Right forelimb (tissue), 1 donor: ENCODE measurements at regions not wholly inside any gene's neighbourhood (a gene's known extent, or its start where the extent isn't known, plus 50 kb on each side); places are given as distances from the start of the nearest gene placed in this dataset.

Experiments
- DNase-seq: peaks from one replicate; pipeline ENCODE4 v3.0.0-alpha.2; 2018

DNA sequence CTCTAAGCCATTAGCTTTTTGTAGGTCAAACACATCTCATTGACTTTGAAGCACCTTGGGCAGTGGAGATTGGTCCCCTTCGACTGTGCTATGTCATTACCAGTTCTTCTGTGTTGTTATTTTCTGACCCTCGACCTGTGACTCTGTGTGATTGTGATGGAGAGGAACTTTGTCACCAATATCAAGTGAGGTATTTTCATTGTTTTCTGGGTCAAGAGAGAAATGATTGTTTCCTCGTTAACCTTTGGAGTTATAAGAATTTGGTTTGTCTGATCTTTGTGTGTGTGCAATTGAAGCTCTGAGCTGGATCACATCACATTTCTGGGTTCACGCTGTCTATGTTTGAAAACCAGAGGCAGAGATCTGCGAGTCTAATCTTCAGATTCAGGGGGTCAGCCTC, 432.2 kb upstream of the KLF6 start:
- DNase-seq, result no peak

DNA sequence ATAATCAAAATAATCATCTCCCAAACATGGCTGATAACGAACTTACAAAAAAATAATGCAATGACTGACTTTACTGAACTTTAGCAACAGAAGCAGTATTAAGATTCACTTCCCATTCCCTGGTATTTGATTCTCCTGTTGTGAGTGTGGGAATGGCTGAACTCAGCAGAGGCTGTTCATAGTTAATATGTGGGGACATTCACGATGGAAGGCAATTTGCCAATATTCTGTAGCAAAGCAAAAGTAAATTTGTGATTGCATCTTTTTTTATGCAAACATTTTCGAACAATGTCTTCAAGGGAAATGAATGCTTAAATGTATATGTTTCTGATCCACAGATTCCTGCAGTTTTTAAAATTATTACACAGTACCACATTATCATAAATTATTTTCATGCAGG, 431.7 kb upstream of the KLF6 start:
- DNase-seq, result no peak

DNA sequence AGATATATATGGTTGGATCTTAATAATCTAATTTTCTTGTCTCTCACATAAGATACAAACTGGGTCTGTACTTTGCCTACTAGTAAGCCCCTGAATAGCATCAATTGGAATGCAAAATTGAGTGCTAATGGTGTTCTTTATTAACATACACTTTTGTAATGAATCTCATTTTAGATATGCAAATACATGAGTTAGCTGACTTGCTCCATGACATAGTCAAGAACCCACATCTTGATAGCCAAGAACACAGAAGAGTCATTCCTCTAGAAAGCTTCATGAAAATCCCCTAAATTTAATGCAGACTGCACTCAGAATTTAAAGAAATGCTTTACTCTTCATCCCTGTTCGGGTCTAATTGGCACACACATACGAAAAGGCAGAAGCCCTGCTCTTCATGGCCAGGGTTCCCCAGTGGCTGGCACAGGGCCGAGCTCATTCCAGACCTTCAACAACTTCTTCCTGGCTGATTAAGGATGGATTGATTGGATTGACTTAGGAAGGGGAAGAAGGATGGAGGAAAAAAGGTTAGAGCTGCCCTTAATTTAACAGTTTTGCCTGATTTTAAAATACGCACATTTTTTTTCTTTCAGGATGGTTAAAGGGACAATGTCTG, 431.1 kb upstream of the KLF6 start:
- no peak for DNase-seq

DNA sequence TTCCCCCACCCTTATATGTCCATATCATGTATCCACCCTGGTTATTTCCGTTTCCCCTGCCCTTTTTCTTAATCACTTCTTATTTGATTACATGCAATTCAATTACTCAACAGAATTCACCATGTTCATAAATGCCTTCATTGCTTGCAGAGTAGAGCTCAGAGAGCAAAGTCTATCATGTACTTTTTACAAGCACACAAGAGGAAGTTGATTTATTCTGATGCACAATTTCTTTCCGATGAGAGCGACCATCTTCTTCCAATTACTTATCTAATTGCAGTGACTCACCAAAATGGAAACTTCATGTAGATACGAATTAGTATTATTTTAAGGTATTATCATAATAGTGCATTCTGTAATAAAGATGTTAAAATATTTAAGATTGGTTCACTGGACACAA, 430.5 kb upstream of the KLF6 start:
- DNase-seq, result no peak

DNA sequence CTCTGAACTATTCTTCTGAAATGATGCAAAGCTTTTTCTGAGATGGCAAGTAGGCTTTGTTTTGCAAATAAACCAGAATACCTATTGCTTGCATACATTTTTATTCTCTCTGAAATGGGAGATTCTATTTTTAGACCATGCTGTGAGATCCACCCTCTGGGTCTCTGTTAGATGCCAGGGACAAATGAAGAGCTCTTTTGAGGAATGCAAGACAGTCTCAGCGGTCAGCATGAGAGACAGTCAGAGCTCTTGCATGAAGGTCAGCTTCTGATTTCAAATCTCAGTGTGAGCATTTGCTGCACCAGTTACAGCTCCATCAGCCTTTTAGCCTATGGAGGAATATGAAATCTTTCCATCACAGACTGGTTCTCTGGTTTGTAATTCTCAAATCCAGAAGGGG, 429.9 kb upstream of the KLF6 start:
- no peak for DNase-seq

DNA sequence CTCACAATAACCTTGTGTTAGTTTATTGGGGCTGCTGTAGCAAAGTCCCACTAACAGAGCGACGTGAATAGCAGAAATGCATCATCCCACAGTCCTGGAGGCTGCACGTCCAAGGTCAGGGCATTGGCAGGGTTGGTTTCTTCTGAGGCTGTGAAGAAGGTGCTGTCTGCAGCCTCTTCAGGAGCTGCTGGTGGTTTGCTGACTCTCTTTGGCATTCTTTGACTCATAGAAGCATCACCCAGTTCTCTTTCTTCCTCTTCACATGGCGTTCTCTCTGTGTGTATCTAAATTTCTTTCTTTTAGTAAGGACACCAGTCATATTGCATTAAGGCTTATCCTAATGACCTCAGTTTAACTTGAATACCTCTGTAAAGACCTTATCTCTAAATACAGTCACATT, 428.4 kb upstream of the KLF6 start:
- no peak for DNase-seq

DNA sequence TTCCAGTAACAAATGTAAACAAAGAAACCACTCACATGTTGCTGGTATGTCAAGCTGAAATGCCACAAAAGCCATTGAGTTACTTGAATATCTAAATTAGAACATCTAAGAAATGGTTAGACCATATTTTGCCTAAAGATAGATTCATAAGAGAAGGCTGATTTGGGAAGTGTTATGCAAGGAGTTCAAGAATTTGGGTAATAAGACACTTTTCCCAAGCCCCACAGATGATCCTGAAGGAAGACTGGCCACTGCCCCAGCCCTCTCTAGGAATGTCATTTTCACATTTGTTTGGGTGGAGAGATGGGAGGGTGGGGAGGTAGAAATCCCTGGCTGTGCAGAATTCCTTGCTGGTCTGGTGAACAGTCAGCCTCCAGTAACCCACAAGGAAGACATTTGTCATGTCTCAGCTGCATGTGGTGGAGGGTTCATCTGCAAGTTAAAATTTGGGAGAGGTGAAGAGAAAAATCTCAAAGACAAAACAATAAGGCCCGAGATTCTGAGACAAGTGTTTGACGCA, 427.2 kb upstream of the KLF6 start:
- DNase-seq, result no peak

DNA sequence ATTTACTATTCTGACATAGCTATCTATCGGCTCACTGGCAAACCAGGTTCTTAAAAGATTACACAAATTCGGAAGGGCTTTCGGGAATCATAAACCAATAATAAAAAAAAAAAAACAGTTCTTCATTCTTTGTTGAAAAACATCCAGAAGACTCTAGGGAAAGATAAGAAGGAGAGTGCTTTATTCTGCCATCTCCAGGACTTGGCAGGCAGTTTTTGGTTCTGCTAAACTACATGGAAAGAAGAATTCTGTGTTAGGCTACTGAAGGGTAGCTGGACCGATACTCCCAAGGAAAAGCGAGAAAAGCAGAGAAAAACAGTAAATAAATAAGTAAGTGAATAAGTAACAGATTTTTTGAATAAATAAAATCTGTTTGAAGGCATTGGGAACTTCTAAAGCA, 423.5 kb upstream of the KLF6 start:
- DNase-seq, result no peak

DNA sequence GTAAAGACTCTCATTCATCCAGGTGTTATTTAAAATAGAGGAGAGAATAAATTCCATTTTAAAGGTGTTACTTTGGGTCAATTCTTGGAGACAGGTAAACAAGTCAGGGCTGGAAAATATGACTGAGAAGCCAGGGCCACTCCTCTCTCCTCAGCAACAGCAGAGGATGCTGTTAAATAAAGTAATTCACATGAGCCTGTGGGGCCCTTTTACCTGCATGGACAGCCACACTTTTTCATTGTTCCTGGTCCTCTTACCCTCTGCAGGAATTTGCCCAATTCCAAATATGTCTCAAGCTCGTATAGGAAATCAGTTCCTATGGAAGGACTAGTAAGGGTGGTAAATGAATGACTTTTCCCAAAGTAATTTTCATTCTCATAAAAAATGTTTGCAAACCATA, 420.1 kb upstream of the KLF6 start:
- DNase-seq, result no peak

DNA sequence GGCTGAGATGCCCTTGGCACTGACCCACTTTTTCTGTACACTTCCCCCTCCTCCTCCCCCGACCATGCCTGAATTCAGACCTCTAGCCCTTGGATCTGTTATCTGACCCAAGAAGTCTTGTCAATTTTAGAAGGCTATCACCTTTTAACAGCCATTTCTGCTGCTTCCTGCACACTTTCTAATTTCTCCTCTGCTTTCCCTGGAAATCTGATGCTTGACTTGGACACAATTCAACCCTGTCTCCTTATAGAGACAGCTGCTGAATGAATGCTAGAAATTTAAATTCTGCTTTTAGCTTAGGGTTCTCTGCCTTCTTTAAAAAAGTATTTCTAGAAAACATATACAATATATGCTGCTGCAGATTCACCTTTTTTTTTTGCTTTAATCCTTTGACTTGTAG, 417.9 kb upstream of the KLF6 start:
- no peak for DNase-seq

DNA sequence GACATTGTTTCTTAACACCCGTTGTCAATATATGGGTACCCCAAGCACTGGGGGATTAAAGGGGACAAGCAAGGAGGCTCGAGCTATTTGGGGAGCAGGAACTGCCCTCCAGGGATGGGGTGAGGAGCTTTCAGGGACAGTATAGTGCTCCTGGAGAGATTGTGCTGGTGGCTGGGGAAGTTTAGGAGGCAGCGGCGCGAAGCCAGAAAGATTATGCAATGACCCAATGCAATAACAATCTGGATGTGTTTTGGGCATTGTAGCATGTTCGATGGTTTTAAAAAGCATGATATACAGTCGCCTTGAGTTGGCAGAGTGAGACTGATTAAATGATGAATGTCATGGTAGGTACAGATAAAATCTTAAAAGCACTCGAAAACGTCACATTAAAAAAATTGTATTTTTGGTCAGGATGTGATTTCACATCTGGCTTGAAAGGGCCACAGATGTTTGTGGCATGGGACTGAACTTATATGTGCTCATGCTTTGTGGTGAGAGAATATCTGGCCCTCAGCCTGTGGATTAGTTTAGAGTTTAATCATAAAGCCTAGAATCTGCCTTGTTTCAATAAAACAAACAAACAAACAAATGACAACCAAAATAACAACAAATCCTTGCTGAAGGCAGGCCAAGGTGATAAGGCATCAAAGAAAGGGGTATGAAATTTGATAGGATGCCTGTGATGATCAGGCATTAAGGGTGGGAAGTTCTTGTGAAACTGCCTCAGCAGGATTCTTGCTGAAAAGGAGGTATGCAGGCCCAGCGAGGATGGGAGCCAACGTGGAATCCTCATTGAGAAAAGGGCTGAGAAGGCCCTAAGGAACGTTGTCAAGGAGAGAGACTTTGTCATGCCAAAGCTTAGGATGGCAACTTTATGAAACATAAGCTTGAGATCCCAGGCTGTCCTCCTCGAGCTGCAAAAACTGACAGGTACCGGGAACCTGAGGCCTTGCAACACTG, 417.1 kb upstream of the KLF6 start:
- no peak for DNase-seq

DNA sequence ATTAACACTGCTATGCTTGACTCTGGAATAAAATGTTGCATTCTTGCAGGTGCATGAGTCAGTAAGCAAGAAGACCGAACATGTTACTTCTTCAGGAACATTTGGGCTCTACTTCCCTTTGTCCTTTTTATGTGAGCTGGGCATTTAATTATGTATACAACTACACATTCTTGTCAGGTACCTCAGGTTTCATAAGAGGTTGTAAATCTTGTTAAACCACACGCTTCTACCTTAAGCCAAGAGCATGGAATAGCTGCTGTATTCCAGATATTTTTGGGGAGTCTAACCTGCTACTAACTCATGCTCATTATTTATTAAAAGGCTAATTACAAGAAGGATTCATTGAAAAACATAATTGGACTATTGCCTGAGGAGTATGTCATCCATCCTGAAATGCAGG, 414.2 kb upstream of the KLF6 start:
- no peak for DNase-seq

DNA sequence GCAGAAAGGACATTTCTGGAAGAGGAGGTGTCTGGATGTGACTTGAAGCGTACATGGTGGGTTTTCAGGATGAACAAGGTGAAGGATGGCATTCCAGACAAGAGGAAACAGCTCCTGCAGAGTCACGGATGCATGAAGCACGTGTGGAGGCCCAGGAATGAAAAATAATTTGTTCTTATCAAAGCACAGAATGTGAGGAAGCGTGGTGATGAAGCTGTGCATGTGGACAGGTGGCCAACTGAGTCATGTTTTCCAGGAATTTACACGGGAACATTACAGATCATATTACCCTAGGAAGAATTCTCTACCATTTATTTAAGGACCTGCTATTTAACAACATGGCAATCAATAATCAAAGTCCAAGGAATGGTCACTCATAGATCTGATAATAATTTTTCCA, 413.2 kb upstream of the KLF6 start:
- no peak for DNase-seq

DNA sequence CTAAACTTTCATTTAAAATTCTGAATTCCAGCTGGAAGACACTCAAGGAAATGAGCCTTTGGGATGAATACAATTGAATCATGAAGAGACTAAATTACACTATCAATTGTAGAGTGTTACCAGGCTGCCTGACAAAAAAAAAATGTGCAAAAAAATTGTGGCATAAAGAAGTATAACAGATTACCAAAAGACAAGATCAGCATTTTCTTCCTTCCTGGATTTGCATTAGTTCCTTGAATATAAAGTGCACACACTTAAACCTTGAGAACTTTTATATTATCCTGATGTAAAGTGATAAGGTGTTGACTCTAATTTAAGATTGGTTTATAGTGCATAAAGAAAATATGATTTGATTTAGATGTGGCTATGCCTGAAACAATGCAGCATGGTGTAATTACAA, 412.7 kb upstream of the KLF6 start:
- DNase-seq, result no peak

DNA sequence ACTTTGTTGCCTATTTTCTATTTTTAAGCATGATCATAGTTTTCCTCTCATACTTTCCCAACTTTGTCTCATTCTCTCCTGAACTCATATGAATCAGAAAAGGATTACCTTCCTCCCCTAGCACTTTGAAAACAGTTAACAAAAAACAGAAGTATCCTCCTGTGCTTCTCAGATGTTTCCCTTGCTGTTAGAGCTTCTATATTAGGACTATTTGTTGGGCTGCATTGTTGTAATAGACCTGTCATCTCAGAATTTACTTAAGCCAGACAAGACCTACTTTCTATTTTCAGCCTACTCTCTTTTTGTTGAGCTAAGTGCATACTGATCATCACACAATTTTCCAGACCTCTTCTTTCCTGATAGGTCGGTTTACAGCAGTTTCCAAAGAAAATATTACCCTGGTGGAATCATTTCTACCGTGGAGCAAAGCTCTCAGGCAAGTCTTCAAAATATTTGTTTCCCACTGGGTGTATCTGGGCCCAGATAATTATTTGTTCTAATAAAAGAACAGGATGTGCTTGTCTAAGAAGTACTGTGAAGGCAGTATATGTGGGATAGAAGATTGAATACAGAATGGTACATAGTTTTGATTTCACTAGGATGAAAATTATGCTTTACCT, 411.9 kb upstream of the KLF6 start:
- DNase-seq, result no peak

DNA sequence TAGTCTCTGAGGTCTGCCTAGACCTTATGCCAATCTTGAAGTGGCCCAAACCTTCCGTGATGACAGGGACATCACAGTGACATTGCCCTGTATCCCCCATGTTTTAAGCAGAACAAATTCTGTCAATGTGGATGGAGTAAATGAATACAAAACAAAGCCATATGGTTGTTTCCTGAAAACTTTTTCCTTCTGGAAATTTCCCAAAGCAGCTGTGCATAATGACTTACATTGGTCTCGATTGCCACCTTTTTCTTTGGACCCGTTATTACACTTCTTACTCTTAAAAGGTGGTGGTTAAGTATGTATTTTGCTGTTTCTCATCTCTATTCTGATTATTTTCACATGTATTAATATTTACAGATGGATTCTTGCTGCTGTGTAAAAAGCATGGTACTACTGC, 411.2 kb upstream of the KLF6 start:
- no peak for DNase-seq

DNA sequence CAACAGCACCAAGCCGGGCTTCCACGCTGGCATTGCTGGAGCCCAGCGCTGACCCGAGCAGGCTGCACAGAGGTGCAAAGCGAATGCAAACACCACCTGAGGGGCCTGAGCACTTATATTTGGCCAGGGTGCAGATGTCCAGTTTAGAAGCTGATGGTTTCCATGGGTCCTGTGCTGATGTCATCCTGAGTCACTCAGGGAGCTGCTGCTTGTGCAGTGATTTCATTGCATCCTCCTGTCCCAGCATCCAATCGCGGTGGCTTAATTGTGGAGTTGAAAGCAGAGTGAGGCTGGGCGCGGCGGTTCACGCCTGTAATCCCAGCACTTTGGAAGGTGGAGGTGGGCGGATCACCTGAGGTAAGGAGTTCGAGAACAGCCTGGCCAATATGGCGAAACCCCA, 410.2 kb upstream of the KLF6 start:
- DNase-seq, result no peak

DNA sequence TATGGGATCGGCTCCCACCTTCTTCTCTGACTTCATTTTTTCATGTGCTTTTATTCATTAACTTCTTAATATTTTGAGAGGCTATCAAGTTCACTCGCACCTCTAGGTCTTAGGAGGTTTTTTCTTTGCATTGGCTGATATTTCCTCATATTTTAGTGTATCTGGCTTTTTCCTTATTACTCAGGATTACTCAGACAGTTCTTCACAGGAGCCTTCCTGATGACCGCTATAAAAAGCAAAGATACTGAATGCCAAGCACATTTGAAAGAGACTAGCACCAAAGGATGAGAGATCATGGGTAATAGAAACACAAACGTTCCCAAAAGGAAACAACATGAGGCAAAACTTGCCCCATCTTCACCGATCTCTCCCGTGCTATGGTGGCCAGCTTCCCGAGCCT, 409.2 kb upstream of the KLF6 start:
- DNase-seq, result no peak

DNA sequence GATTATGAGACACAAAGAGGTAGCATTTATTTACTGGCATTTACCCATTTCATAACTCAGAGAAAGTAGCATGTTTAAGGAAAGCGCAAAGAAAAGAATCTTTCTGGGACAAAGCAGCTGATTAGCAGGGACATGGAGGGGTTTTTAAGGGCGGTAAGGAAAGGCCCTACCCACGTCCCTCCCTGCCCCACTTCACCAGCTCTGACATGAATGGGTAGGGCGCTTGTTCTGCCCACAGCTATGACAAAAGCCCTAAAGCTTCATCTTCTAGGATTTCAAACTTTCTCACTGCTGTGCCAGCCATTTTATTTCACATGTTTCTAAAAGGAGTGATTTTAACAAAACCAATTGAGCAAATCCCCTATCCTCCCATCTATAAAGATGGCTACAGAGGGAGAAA, 406.9 kb upstream of the KLF6 start:
- no peak for DNase-seq

DNA sequence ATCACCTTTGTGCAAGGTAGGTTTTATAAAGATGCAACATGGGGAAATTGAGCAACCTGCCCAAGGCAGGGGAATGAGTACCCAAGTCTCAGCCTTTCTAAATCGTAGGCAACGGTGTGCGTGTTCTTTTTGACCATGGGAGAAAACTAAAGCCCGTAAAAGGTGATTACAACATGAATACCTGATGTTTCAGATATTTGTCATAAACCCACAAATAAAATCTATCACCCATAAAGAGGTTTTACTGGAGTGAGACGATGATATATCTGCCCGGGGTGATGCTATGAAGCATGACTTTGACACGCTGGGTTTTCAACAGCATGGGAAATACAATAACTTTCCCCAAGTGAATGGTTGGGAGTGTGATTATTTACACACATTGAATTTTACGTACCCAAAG, 406.3 kb upstream of the KLF6 start:
- no peak for DNase-seq

DNA sequence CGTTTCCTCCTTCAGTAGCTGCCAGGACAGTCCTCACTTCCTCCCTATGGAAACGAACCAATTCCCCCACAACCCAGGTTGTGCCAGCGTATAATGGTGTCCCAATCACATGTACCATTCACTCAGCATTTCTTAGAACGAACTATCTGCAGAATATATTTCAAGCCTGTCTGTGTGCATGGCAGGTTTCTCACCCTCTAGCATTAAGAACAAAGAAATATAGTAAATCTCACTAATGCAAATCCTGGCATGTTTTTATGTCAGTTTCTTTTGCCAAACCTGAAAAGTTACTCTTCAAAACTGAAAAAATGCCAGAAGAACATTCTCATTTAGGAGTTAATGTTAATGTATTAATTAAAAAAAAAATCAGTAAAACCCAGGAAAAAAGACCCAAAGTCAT, 405.9 kb upstream of the KLF6 start:
- no peak for DNase-seq

DNA sequence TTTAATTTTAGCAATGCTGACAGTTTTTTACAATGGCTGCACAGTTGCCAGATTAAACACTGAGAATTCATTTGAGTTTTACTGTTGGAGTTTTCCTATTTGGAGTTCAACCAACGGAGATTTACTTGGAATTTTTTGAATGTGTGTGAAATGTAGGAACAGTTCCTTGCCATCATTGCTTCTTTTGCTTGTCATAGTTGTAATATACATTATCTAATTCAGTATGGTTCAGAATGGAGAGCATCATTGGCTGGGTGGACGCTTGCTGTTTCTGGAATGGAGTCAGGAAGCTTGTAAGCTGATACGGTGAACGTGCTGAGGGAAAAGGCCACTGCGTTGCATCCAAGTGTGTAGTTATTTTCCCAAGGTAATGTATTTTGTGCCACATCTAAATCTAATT, 404.3 kb upstream of the KLF6 start:
- DNase-seq, result no peak

DNA sequence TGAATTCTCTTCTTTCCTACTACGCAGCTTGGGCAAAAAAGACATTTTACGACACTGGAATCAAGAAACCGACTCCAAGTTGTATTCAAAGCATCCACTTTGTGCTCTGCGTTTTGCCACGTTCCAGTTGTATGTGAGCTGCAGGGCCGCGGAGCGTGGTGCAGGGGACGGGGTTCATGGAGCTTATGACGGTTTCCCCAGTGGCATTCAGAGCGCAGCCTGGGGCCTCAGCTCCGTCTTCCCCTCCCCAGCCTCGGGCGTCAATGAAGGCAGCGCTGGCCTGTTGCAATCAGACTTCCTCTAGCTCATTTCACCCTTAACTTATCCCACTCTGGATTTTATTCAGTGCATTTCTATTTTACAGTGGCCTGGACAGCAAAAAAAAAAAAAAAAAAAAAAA, 403.4 kb upstream of the KLF6 start:
- no peak for DNase-seq
